D721Med (cell line): ENCODE measurements at regions not wholly inside any gene's neighbourhood (a gene's known extent, or its start where the extent isn't known, plus 50 kb on each side); places are given as distances from the start of the nearest gene placed in this dataset.
"Not testable (repeated sequence)": the region's sequence is repeated elsewhere in the genome, so short reads cannot be mapped to it uniquely, and the experiment has no call there.

Experiments
- DNase-seq: peaks from one replicate; pipeline ENCODE4 v3.0.0; 2011; ENCODE audit warnings: low spot score; ENCODE audit not compliant: insufficient read length
- FAIRE-seq: peaks from 2 replicates; lab custom pipeline; 2011; peaks lifted over from hg19 to GRCh38; lab: Jason Lieb, UNC
- CTCF ChIP-seq: IDR thresholded peaks from 2 replicates; pipeline ENCODE4 v1.5.1; 2012; ENCODE audit warnings: mild to moderate bottlenecking, control low read depth; ENCODE audit not compliant: insufficient read depth; ENCODE audit errors: missing control alignments

- no peak for FAIRE-seq
- DNase-seq: no peak
- no peak for TF ChIP-seq CTCF
Measured at GRCh38 chr6:14408446-14408845, 290.9 kb downstream of the CD83 start.

GRCh38 chr6:14412026-14412425, 294.5 kb downstream of the CD83 start:
- no peak for FAIRE-seq
- no peak for DNase-seq
- no peak for TF ChIP-seq CTCF

- TF ChIP-seq CTCF: no peak
- FAIRE-seq (no peak), DNase-seq (no peak)
Measured at GRCh38 chr6:14415452-14415851, 297.9 kb downstream of the CD83 start.

- DNase-seq (no peak), FAIRE-seq (no peak)
- no peak for TF ChIP-seq CTCF
Measured at GRCh38 chr6:14417377-14417776, 299.8 kb downstream of the CD83 start.

- FAIRE-seq, DNase-seq: not testable (repeated sequence)
Measured at GRCh38 chr6:14419224-14419623, 301.7 kb downstream of the CD83 start.

- FAIRE-seq: no peak
- no peak for TF ChIP-seq CTCF
- no peak for DNase-seq
Measured at GRCh38 chr6:14422061-14422460, 304.5 kb downstream of the CD83 start.

- no peak for DNase-seq
- no peak for TF ChIP-seq CTCF
- FAIRE-seq: no peak
Measured at GRCh38 chr6:14422917-14423316, 305.3 kb downstream of the CD83 start.

GRCh38 chr6:14423330-14423729, 305.8 kb downstream of the CD83 start:
- no peak for TF ChIP-seq CTCF
- DNase-seq: no peak
- FAIRE-seq: no peak
